A549 (cell line): ENCODE measurements at regions not wholly inside any gene's neighbourhood (a gene's known extent, or its start where the extent isn't known, plus 50 kb on each side); places are given as distances from the start of the nearest gene placed in this dataset.

ENCODE experiments used
- ATAC-seq, 2 experiments: fragments of 200-7000 bp in 1 of 2; fragments of >200 bp in 1 of 2; cut with Nextera tagmentation in 1 of 2; cut with Tn5 transposase in 1 of 2; 3 replicates each; pipeline versions ENCODE4 v1.8.0 to v1.9.1; 2018 to 2020; ENCODE audit warnings: mild to moderate bottlenecking in 1 of 2, moderate library complexity in 1 of 2
- CTCF ChIA-PET: fragments of 300-600 bp; sonication (Branson Sonifier 250); formaldehyde crosslinking; extraction: SDS; loops from one replicate; lab custom pipeline; 2021; ENCODE audit warnings: antibody characterized with exemption, inconsistent platforms; lab: Yijun Ruan, JAX
- POLR2A ChIA-PET: fragments of 350-600 bp; formaldehyde crosslinking; extraction: SDS; loops from one replicate; lab custom pipeline; 2021; ENCODE audit warnings: antibody characterized with exemption, inconsistent platforms; lab: Yijun Ruan, JAX
- DNase-seq, 2 experiments: peaks; one replicate each; pipeline versions ENCODE4 v3.0.0 to v3.0.0-alpha.2; 2011 to 2016; ENCODE audit warnings: low read depth in 1 of 2, low spot score in 1 of 2
- FAIRE-seq: peaks from 2 replicates; lab custom pipeline; 2011; peaks lifted over from hg19 to GRCh38; lab: Jason Lieb, UNC
- H3K27ac ChIP-seq, 2 experiments: fragments of >200 bp; sonication (Bioruptor Twin); formaldehyde crosslinking; 3 replicates each; pipeline ENCODE4 v1.5.1; 2016 to 2017
- H3K4me1 ChIP-seq: fragments of >200 bp; sonication (Bioruptor Twin); formaldehyde crosslinking; 3 replicates; pipeline ENCODE4 v1.6.1; 2016
- H3K4me2 ChIP-seq: fragments of >200 bp; sonication (Bioruptor Twin); formaldehyde crosslinking; 3 replicates; pipeline ENCODE4 v1.6.1; 2016
- H3K4me3 ChIP-seq: fragments of >200 bp; sonication (Bioruptor Twin); formaldehyde crosslinking; 3 replicates; pipeline ENCODE4 v1.5.1; 2016
- H3K9me3 ChIP-seq: fragments of >200 bp; sonication (Bioruptor Twin); formaldehyde crosslinking; 3 replicates; pipeline ENCODE4 v1.6.1; 2016
- CHD4 ChIP-seq: fragments of 200-600 bp; sonication (generic); IDR thresholded peaks from 2 replicates; pipeline ENCODE4 v1.6.1; 2016; ENCODE audit warnings: antibody characterized with exemption, mild to moderate bottlenecking, borderline replicate concordance
- EHF ChIP-seq: fragments of 250-450 bp; sonication (Bioruptor Pico); IDR thresholded peaks from 2 replicates; pipeline ENCODE4 v1.5.0; 2020; ENCODE audit warnings: mild to moderate bottlenecking
- EP300 ChIP-seq, 2 experiments: fragments of >200 bp; sonication (Bioruptor Twin); formaldehyde crosslinking; IDR thresholded peaks; 2 replicates in 1 of 2; 3 replicates in 1 of 2; pipeline ENCODE4 v1.6.1; 2016 to 2017
- HDAC2 ChIP-seq: fragments of 200-600 bp; sonication (generic); IDR thresholded peaks from 2 replicates; pipeline ENCODE4 v1.6.1; 2016
- HEYL ChIP-seq: fragments of 250-450 bp; sonication (Bioruptor Pico); IDR thresholded peaks from 2 replicates; pipeline ENCODE4 v1.8.0; 2021; ENCODE audit warnings: mild to moderate bottlenecking, moderate library complexity
- JUN ChIP-seq, 2 experiments: fragments of >200 bp; sonication (Bioruptor Twin); formaldehyde crosslinking; IDR thresholded peaks; 2 replicates in 1 of 2; 3 replicates in 1 of 2; pipeline ENCODE4 v1.6.1; 2016 to 2017
- MYC ChIP-seq: IDR thresholded peaks from 2 replicates; pipeline ENCODE4 v1.6.1; 2012; ENCODE audit warnings: mild to moderate bottlenecking, inconsistent platforms, low read length, improper control_type of control experiment, borderline replicate concordance
- NPAS2 ChIP-seq: fragments of 250-450 bp; sonication (Bioruptor Pico); IDR thresholded peaks from 2 replicates; pipeline ENCODE4 v1.8.0; 2022; ENCODE audit warnings: mild to moderate bottlenecking, moderate library complexity, borderline replicate concordance
- PHF8 ChIP-seq: fragments of 200-600 bp; sonication (generic); IDR thresholded peaks from 2 replicates; pipeline ENCODE4 v1.6.1; 2016; ENCODE audit warnings: low read depth, mild to moderate bottlenecking, antibody characterized with exemption, moderate library complexity, borderline replicate concordance
- RAD21 ChIP-seq, 2 experiments: fragments of >200 bp in 1 of 2; sonication (Bioruptor Twin) in 1 of 2; formaldehyde crosslinking in 1 of 2; IDR thresholded peaks in 1 of 2; conservative IDR thresholded peaks in 1 of 2; 2 replicates in 1 of 2; 3 replicates in 1 of 2; pipeline ENCODE4 v1.6.1; 2012 to 2018; ENCODE audit warnings: inconsistent platforms in 1 of 2
- RNF2 ChIP-seq: fragments of 200-600 bp; sonication (generic); IDR thresholded peaks from 2 replicates; pipeline ENCODE4 v1.6.1; 2016; ENCODE audit warnings: low read depth, mild to moderate bottlenecking, antibody characterized with exemption, moderate library complexity, borderline replicate concordance
- SMC3 ChIP-seq: fragments of >200 bp; sonication (Bioruptor Twin); formaldehyde crosslinking; IDR thresholded peaks from 3 replicates; pipeline ENCODE4 v1.6.1; 2018; ENCODE audit warnings: inconsistent platforms
- TP53 ChIP-seq: fragments of 250-450 bp; sonication (Bioruptor Pico); IDR thresholded peaks from 2 replicates; pipeline ENCODE4 v1.5.0; 2021; ENCODE audit warnings: mild to moderate bottlenecking, moderate library complexity
- ZC3H11A ChIP-seq: fragments of 450-650 bp; IDR thresholded peaks from 2 replicates; pipeline ENCODE4 v1.6.1; 2014; ENCODE audit warnings: antibody characterized with exemption, mild to moderate bottlenecking
- ZFP36 ChIP-seq: fragments of 450-650 bp; IDR thresholded peaks from 2 replicates; pipeline ENCODE4 v1.6.1; 2014; ENCODE audit warnings: borderline replicate concordance; ENCODE audit not compliant: partially characterized antibody
- WGBS: methylation state at CpG from one replicate; pipeline ENCODE4 v1.1.6; 2017; ENCODE audit errors: missing lambda C conversion rate; 5-methylcytosine and 5-hydroxymethylcytosine counted together
- TF ChIP-seq, protein P1 (sequence below): fragments of >200 bp; sonication (Bioruptor Twin); formaldehyde crosslinking; IDR thresholded peaks from 3 replicates; pipeline ENCODE4 v1.5.1; 2016
- TF ChIP-seq, protein P2 (sequence below): fragments of >200 bp; sonication (Bioruptor Twin); formaldehyde crosslinking; IDR thresholded peaks from 2 replicates; pipeline ENCODE4 v1.6.1; 2016
- TF ChIP-seq, protein P3 (sequence below): fragments of 250-450 bp; sonication (Bioruptor Pico); IDR thresholded peaks from 2 replicates; pipeline ENCODE4 v1.5.0; 2020; ENCODE audit warnings: low read depth, mild to moderate bottlenecking, moderate library complexity
- TF ChIP-seq, protein P4 (sequence below): IDR thresholded peaks from 2 replicates; pipeline ENCODE4 v1.6.1; 2012
- TF ChIP-seq, protein P5 (sequence below): fragments of 200-600 bp; sonication (generic); IDR thresholded peaks from 2 replicates; pipeline ENCODE4 v1.6.1; 2016; ENCODE audit warnings: antibody characterized with exemption, mild to moderate bottlenecking, moderate library complexity
- TF ChIP-seq, protein P6 (sequence below): fragments of 250-450 bp; sonication (Bioruptor Pico); IDR thresholded peaks from 2 replicates; pipeline ENCODE4 v1.5.0; 2021; ENCODE audit warnings: mild to moderate bottlenecking, moderate library complexity, borderline replicate concordance

DNA sequence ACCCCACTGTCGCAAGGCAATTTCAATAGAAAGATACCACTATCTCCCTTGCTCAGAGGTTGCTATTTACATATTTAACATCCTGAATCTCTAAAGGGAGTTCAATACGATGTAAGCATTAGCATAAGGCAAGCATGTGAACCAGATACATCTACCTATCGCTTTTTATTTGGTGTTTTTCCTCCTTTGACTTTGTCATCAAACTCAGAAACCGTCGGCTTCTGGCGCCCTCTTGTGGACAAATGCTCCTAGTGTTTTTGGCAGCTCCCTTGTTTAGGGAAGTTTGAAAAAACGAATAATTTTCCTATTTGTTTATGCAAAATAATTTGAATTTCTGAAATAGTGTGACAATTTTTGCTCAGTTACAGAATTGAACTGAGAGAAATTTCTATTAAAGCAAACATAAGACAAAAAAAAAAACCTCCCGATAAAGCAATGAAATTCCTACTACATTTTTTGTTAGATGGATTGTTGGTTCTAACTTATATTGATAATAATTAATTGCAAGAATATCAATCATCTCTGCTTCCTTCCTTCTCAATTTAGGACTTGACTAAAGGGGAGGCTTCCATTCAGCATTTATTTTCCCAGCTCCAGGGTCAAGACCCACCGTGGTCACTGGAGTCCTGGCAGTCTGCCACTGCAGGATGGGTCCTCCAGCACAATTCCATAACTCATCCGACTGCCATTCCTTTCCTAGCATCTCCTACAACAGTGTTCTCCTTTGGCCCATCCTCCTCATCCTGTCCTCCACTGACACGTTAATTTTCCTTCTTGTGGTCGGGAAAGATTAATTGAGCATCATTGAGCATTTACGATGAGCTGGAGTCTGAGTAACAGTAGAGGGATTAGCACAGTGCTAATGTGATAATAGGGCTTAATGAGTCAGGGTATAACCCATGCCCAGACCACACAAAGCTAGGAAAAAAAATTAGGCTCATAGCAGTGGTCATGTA lies 131.8 kb upstream of the CHD1 start:
- ATAC-seq (peak; percentile 67 to 83; a peak in 5 of 6 replicates), DNase-seq (peak; percentile 60 to 63), FAIRE-seq (peak; percentile 32)
- ChIA-PET POLR2A (no interaction called here), CTCF (interaction anchor here (0.7 to 3.9 kb wide), 22 partner anchors 9 to 290 kb away, joined by 3 to 28 read pairs (median 3); no protein-coding TSS in a partner anchor)
- H3K9me3 ChIP-seq, result no peaks in the 10 kb centered on the region
- H3K27ac ChIP-seq, result no peak overlapping the region
- H3K4me1 ChIP-seq, result 0 out of 3 replicates have a peak, but pooled peaks cover 4% of the 10 kb centered on the region
- 21% methylated on average over 13 of the region's 13 CpGs for WGBS
- no peak overlapping the region for H3K4me3 ChIP-seq
- peak overlapping the region; percentile 64 for H3K4me2 ChIP-seq
- TF ChIP-seq, protein P1, sequence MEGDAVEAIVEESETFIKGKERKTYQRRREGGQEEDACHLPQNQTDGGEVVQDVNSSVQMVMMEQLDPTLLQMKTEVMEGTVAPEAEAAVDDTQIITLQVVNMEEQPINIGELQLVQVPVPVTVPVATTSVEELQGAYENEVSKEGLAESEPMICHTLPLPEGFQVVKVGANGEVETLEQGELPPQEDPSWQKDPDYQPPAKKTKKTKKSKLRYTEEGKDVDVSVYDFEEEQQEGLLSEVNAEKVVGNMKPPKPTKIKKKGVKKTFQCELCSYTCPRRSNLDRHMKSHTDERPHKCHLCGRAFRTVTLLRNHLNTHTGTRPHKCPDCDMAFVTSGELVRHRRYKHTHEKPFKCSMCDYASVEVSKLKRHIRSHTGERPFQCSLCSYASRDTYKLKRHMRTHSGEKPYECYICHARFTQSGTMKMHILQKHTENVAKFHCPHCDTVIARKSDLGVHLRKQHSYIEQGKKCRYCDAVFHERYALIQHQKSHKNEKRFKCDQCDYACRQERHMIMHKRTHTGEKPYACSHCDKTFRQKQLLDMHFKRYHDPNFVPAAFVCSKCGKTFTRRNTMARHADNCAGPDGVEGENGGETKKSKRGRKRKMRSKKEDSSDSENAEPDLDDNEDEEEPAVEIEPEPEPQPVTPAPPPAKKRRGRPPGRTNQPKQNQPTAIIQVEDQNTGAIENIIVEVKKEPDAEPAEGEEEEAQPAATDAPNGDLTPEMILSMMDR, result peak; percentile 90
- no peak for TF ChIP-seq MYC
- peak; percentile 80 to 81 for TF ChIP-seq RAD21 (conservative IDR thresholded peaks at IDR 0.05 in 1 of 2, IDR thresholded peaks at IDR 0.05 in 1 of 2)
- TF ChIP-seq SMC3, result peak; percentile 67
- TF ChIP-seq, protein P2, sequence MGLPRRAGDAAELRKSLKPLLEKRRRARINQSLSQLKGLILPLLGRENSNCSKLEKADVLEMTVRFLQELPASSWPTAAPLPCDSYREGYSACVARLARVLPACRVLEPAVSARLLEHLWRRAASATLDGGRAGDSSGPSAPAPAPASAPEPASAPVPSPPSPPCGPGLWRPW, result no peak
- TF ChIP-seq ZFP36, result no peak

DNA sequence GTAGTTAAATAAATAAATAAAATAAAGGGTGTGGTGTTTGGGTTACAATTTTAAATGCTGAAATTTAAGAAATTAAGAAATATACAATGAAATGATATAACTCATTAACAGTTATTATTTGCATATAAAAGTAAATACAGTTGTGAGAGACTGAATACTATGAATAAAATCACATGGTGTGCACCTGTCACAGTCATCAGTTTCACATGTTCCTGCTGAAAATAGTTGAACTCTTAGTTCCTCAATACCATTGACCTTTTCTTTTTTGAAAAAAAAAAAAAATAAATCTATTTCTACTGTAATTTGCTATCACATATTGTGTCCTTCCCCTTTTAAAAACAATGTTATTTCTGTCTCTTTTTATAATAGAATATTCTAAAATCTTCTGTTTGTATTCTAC lies 130.9 kb upstream of the CHD1 start:
- ChIA-PET CTCF (interaction anchor here (0.6 to 3.9 kb wide), 12 partner anchors 8 to 289 kb away, joined by 3 to 28 read pairs (median 4); no protein-coding TSS in a partner anchor), POLR2A (no interaction called here)
- Histone ChIP-seq H3K4me1 (0 out of 3 replicates have a peak, but pooled peaks cover 4% of the 10 kb centered on the region), H3K4me2 (no peak overlapping the region), H3K4me3 (no peak overlapping the region), H3K27ac (no peak overlapping the region), H3K9me3 (no peaks in the 10 kb centered on the region)
- TF ChIP-seq RNF2, result no peak
- DNase-seq, result no peak
- FAIRE-seq, result no peak
- no peak for ATAC-seq

DNA sequence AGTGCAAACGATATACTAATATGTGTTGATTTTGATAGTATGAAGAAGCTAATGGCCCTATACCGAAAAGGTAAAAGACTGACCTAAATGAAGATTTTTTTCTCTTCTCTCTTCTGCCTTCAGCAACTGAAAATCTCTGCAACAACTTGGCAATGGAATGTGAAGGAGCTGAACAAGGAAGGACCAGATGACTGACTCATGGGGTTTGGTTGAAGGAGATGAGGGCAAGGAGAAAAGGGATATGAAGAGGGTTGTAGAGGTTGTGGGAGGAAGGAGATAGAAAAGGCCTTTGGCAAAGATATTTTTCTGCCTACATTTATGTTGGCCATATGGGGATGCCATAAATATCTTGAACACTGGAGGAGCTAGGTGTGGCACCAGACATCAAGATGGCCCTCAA lies 129.7 kb upstream of the CHD1 start:
- Histone ChIP-seq H3K4me3 (no peak overlapping the region), H3K4me1 (0 out of 3 replicates have a peak, but pooled peaks cover 4% of the 10 kb centered on the region), H3K4me2 (no peak overlapping the region), H3K9me3 (no peaks in the 10 kb centered on the region), H3K27ac (no peak overlapping the region)
- DNase-seq (no peak), ATAC-seq (no peak), FAIRE-seq (no peak)
- 92% methylated on average over 2 of the region's 2 CpGs for WGBS
- ChIA-PET POLR2A (no interaction called here), CTCF (interaction anchor here (0.8 to 2.0 kb wide), 7 partner anchors 26 to 287 kb away, joined by 3 to 6 read pairs (median 3); no protein-coding TSS in a partner anchor)
- no peak for TF ChIP-seq TP53 (CRISPR knock-in tag)
- TF ChIP-seq HEYL, result no peak
- TF ChIP-seq, protein P3, sequence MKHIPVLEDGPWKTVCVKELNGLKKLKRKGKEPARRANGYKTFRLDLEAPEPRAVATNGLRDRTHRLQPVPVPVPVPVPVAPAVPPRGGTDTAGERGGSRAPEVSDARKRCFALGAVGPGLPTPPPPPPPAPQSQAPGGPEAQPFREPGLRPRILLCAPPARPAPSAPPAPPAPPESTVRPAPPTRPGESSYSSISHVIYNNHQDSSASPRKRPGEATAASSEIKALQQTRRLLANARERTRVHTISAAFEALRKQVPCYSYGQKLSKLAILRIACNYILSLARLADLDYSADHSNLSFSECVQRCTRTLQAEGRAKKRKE, result no peak
- TF ChIP-seq EHF (CRISPR knock-in tag), result no peak
- no peak for TF ChIP-seq PHF8
- TF ChIP-seq CHD4, result no peak
- TF ChIP-seq, protein P4, sequence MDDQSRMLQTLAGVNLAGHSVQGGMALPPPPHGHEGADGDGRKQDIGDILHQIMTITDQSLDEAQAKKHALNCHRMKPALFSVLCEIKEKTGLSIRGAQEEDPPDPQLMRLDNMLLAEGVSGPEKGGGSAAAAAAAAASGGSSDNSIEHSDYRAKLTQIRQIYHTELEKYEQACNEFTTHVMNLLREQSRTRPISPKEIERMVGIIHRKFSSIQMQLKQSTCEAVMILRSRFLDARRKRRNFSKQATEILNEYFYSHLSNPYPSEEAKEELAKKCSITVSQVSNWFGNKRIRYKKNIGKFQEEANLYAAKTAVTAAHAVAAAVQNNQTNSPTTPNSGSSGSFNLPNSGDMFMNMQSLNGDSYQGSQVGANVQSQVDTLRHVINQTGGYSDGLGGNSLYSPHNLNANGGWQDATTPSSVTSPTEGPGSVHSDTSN, result no peak
- TF ChIP-seq, protein P5, sequence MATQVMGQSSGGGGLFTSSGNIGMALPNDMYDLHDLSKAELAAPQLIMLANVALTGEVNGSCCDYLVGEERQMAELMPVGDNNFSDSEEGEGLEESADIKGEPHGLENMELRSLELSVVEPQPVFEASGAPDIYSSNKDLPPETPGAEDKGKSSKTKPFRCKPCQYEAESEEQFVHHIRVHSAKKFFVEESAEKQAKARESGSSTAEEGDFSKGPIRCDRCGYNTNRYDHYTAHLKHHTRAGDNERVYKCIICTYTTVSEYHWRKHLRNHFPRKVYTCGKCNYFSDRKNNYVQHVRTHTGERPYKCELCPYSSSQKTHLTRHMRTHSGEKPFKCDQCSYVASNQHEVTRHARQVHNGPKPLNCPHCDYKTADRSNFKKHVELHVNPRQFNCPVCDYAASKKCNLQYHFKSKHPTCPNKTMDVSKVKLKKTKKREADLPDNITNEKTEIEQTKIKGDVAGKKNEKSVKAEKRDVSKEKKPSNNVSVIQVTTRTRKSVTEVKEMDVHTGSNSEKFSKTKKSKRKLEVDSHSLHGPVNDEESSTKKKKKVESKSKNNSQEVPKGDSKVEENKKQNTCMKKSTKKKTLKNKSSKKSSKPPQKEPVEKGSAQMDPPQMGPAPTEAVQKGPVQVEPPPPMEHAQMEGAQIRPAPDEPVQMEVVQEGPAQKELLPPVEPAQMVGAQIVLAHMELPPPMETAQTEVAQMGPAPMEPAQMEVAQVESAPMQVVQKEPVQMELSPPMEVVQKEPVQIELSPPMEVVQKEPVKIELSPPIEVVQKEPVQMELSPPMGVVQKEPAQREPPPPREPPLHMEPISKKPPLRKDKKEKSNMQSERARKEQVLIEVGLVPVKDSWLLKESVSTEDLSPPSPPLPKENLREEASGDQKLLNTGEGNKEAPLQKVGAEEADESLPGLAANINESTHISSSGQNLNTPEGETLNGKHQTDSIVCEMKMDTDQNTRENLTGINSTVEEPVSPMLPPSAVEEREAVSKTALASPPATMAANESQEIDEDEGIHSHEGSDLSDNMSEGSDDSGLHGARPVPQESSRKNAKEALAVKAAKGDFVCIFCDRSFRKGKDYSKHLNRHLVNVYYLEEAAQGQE, result no peak
- no peak for TF ChIP-seq EP300 (IDR thresholded peaks at IDR 0.05)
- TF ChIP-seq ZC3H11A, result no peak
- TF ChIP-seq HDAC2, result no peak
- TF ChIP-seq JUN (IDR thresholded peaks at IDR 0.05), result no peak
- TF ChIP-seq, protein P6, sequence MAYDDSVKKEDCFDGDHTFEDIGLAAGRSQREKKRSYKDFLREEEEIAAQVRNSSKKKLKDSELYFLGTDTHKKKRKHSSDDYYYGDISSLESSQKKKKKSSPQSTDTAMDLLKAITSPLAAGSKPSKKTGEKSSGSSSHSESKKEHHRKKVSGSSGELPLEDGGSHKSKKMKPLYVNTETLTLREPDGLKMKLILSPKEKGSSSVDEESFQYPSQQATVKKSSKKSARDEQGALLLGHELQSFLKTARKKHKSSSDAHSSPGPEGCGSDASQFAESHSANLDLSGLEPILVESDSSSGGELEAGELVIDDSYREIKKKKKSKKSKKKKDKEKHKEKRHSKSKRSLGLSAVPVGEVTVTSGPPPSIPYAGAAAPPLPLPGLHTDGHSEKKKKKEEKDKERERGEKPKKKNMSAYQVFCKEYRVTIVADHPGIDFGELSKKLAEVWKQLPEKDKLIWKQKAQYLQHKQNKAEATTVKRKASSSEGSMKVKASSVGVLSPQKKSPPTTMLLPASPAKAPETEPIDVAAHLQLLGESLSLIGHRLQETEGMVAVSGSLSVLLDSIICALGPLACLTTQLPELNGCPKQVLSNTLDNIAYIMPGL, result no peak
- no peak for TF ChIP-seq NPAS2 (CRISPR knock-in tag)
- no peak for TF ChIP-seq ZFP36
